H1 (cell line): ENCODE measurements at regions not wholly inside any gene's neighbourhood (a gene's known extent, or its start where the extent isn't known, plus 50 kb on each side); places are given as distances from the start of the nearest gene placed in this dataset.

Experiments
- CTCF ChIA-PET: fragments of 300-600 bp; sonication (Branson Sonifier 250); formaldehyde crosslinking; loops from one replicate; lab custom pipeline; 2021; ENCODE audit not compliant: partially characterized antibody; lab: Charles Lee
- POLR2A ChIA-PET: fragments of 300-600 bp; sonication (Branson Sonifier 250); formaldehyde crosslinking; loops from one replicate; lab custom pipeline; 2021; ENCODE audit warnings: inconsistent platforms; ENCODE audit not compliant: partially characterized antibody; lab: Charles Lee
- DNase-seq, 2 experiments: peaks; one replicate each; pipeline versions ENCODE4 v3.0.0 to v3.0.0-alpha.2; 2010 to 2022; ENCODE audit warnings: low spot score in 2 of 2, low read depth in 1 of 2, mixed read lengths in 1 of 2
- FAIRE-seq: peaks from 2 replicates; lab custom pipeline; 2011; peaks lifted over from hg19 to GRCh38; lab: Jason Lieb, UNC
- H2AFZ ChIP-seq: 2 replicates; pipeline ENCODE4 v1.8.1; 2012; ENCODE audit warnings: low read length, inconsistent platforms
- H2AK5ac ChIP-seq: 2 replicates; pipeline ENCODE4 v1.6.1; 2013; ENCODE audit warnings: low read depth, low read length
- H2BK120ac ChIP-seq: replicated peaks from 2 replicates; pipeline ENCODE3; 2013; ENCODE audit warnings: low read depth, low read length, inconsistent platforms
- H2BK12ac ChIP-seq: 2 replicates; pipeline ENCODE4 v1.6.1; 2013; ENCODE audit warnings: low read depth, low read length
- H2BK15ac ChIP-seq: 2 replicates; pipeline ENCODE4 v1.6.1; 2013; ENCODE audit warnings: low read length
- H2BK20ac ChIP-seq: 2 replicates; pipeline ENCODE4 v1.6.1; 2013; ENCODE audit warnings: low read length
- H2BK5ac ChIP-seq: 2 replicates; pipeline ENCODE4 v1.6.1; 2013; ENCODE audit warnings: low read depth, low read length
- H3K14ac ChIP-seq: 2 replicates; pipeline ENCODE4 v1.6.1; 2013; ENCODE audit warnings: inconsistent platforms; ENCODE audit not compliant: insufficient read length
- H3K18ac ChIP-seq: 2 replicates; pipeline ENCODE4 v1.6.1; 2013; ENCODE audit warnings: low read length; ENCODE audit errors: extremely low read depth
- H3K23ac ChIP-seq: 2 replicates; pipeline ENCODE4 v1.6.1; 2013; ENCODE audit warnings: inconsistent platforms; ENCODE audit not compliant: insufficient read length
- H3K23me2 ChIP-seq: 2 replicates; pipeline ENCODE4 v1.6.1; 2013; ENCODE audit warnings: low read depth, low read length
- H3K27ac ChIP-seq: 2 replicates; pipeline ENCODE4 v1.6.1; 2011; ENCODE audit warnings: low read depth, low read length, inconsistent platforms
- H3K27me3 ChIP-seq, 4 experiments: replicated peaks in 1 of 4; 1 replicate in 1 of 4; 2 replicates in 3 of 4; pipeline versions ENCODE4 v1.6.1 to v1.8.1; 2011 to 2013; ENCODE audit warnings: low read length in 3 of 4, mild to moderate bottlenecking in 3 of 4, inconsistent platforms in 2 of 4, mixed read lengths in 2 of 4, moderate library complexity in 1 of 4; ENCODE audit not compliant: control insufficient read depth in 3 of 4, insufficient read depth in 3 of 4; ENCODE audit errors: extremely low read depth in 1 of 4
- H3K36me3 ChIP-seq, 4 experiments: 2 replicates each; pipeline versions ENCODE4 v1.6.1 to v1.8.1; 2011 to 2013; ENCODE audit warnings: mild to moderate bottlenecking in 4 of 4, low read length in 3 of 4, moderate library complexity in 2 of 4, control low read depth in 1 of 4, inconsistent platforms in 1 of 4; ENCODE audit not compliant: insufficient read depth in 4 of 4, control insufficient read depth in 2 of 4
- H3K4ac ChIP-seq: replicated peaks from 2 replicates; pipeline ENCODE3; 2013; ENCODE audit warnings: low read length, low read depth, mixed read lengths, inconsistent platforms; ENCODE audit not compliant: insufficient read length
- H3K4me1 ChIP-seq, 4 experiments: replicated peaks in 1 of 4; 1 replicate in 1 of 4; 2 replicates in 3 of 4; pipeline versions ENCODE4 v1.6.1 to v1.8.1; 2011 to 2013; ENCODE audit warnings: low read length in 3 of 4, inconsistent platforms in 2 of 4, mixed read lengths in 1 of 4; ENCODE audit not compliant: insufficient read depth in 4 of 4, control insufficient read depth in 3 of 4
- H3K4me2 ChIP-seq, 2 experiments: 2 replicates each; pipeline versions ENCODE4 v1.6.1 to v1.8.1; 2011 to 2013; ENCODE audit warnings: low read depth in 2 of 2, low read length in 2 of 2, control low read depth in 1 of 2, inconsistent platforms in 1 of 2, mild to moderate bottlenecking in 1 of 2; ENCODE audit not compliant: insufficient read depth in 1 of 2
- H3K4me3 ChIP-seq, 4 experiments: fragments of 200-600, 300-600 bp in 1 of 4; sonication (generic), shearing (Covaris generic), sonication (Bioruptor Twin) in 1 of 4; 2 replicates each; pipeline versions ENCODE4 v1.5.1 to v1.8.1; 2011 to 2016; ENCODE audit warnings: low read length in 4 of 4, low read depth in 3 of 4, control low read depth in 2 of 4, inconsistent platforms in 2 of 4, mild to moderate bottlenecking in 2 of 4, mixed read lengths in 1 of 4, moderate library complexity in 1 of 4; ENCODE audit not compliant: insufficient read depth in 2 of 4; ENCODE audit errors: extremely low read depth in 1 of 4
- H3K56ac ChIP-seq: replicated peaks from 2 replicates; pipeline ENCODE3; 2013; ENCODE audit warnings: low read depth, mild to moderate bottlenecking, mixed read lengths, low read length, inconsistent platforms; ENCODE audit not compliant: insufficient read length
- H3K79me1 ChIP-seq: 2 replicates; pipeline ENCODE4 v1.6.1; 2013; ENCODE audit warnings: low read depth, low read length, control low read depth
- H3K79me2 ChIP-seq, 2 experiments: 2 replicates each; pipeline versions ENCODE4 v1.6.1 to v1.8.1; 2012 to 2013; ENCODE audit warnings: low read length in 2 of 2, mild to moderate bottlenecking in 2 of 2, inconsistent platforms in 1 of 2; ENCODE audit not compliant: insufficient read depth in 2 of 2, control insufficient read depth in 1 of 2
- H3K9ac ChIP-seq, 4 experiments: replicated peaks in 1 of 4; 1 replicate in 1 of 4; 2 replicates in 3 of 4; pipeline versions ENCODE4 v1.6.1 to v1.8.1; 2011 to 2013; ENCODE audit warnings: low read depth in 3 of 4, low read length in 3 of 4, control low read depth in 2 of 4, mild to moderate bottlenecking in 2 of 4, moderate library complexity in 2 of 4, inconsistent platforms in 1 of 4; ENCODE audit errors: extremely low read depth in 1 of 4
- H3K9me3 ChIP-seq, 2 experiments: 2 replicates each; pipeline versions ENCODE4 v1.6.1 to v1.8.1; 2012 to 2013; ENCODE audit warnings: mild to moderate bottlenecking in 2 of 2, moderate library complexity in 2 of 2, control low read depth in 1 of 2, inconsistent platforms in 1 of 2, low read depth in 1 of 2, low read length in 1 of 2, mixed read lengths in 1 of 2; ENCODE audit not compliant: insufficient read depth in 2 of 2
- H4K20me1 ChIP-seq, 2 experiments: replicated peaks in 1 of 2; 2 replicates each; pipeline versions ENCODE3 to v1.8.1; 2011 to 2013; ENCODE audit warnings: inconsistent platforms in 2 of 2, low read length in 2 of 2, mild to moderate bottlenecking in 1 of 2; ENCODE audit not compliant: insufficient read depth in 2 of 2, control insufficient read depth in 1 of 2
- H4K5ac ChIP-seq: 2 replicates; pipeline ENCODE4 v1.6.1; 2013; ENCODE audit warnings: low read length, low read depth, mixed read lengths, inconsistent platforms; ENCODE audit not compliant: insufficient read length
- H4K8ac ChIP-seq: 2 replicates; pipeline ENCODE4 v1.8.0; 2013; ENCODE audit warnings: mild to moderate bottlenecking, moderate library complexity, low read length, inconsistent platforms; ENCODE audit not compliant: insufficient read depth; ENCODE audit errors: extremely low read depth
- H4K91ac ChIP-seq: replicated peaks from 2 replicates; pipeline ENCODE3; 2013; ENCODE audit warnings: low read length, mixed read lengths, inconsistent platforms; ENCODE audit not compliant: insufficient read length
- CREB1 ChIP-seq: IDR thresholded peaks from 2 replicates; pipeline ENCODE4 v1.6.1; 2012; ENCODE audit warnings: inconsistent platforms
- JUND ChIP-seq: IDR thresholded peaks from 2 replicates; pipeline ENCODE4 v1.6.1; 2011; ENCODE audit warnings: mild to moderate bottlenecking, improper control_type of control experiment, low read length
- RFX5 ChIP-seq: IDR thresholded peaks from 2 replicates; pipeline ENCODE4 v1.6.1; 2011; ENCODE audit warnings: low read depth, low read length, improper control_type of control experiment, borderline replicate concordance
- SP2 ChIP-seq: IDR thresholded peaks from 2 replicates; pipeline ENCODE4 v1.6.1; 2012; ENCODE audit warnings: mild to moderate bottlenecking, low read length, inconsistent platforms
- TAF7 ChIP-seq: optimal IDR thresholded peaks from 2 replicates; pipeline ENCODE3; 2011; ENCODE audit warnings: low read depth, mild to moderate bottlenecking, inconsistent platforms, low read length, moderate library complexity, borderline replicate concordance
- TCF12 ChIP-seq: IDR thresholded peaks from 2 replicates; pipeline ENCODE4 v1.6.1; 2011; ENCODE audit warnings: low read depth, mild to moderate bottlenecking, low read length
- TF ChIP-seq, protein P1 (sequence below), 3 experiments: IDR thresholded peaks; 1 replicate in 2 of 3; 2 replicates in 1 of 3; pipeline versions ENCODE4 v1.5.1 to v1.6.1; 2011; ENCODE audit warnings: low read length in 3 of 3, mild to moderate bottlenecking in 3 of 3, inconsistent platforms in 2 of 3, low read depth in 1 of 3, moderate library complexity in 1 of 3; ENCODE audit not compliant: insufficient read depth in 1 of 3; ENCODE audit errors: control extremely low read depth in 1 of 3
- TF ChIP-seq, protein P2 (sequence below): IDR thresholded peaks from 2 replicates; pipeline ENCODE4 v1.6.1; 2012; ENCODE audit warnings: inconsistent platforms

DNA sequence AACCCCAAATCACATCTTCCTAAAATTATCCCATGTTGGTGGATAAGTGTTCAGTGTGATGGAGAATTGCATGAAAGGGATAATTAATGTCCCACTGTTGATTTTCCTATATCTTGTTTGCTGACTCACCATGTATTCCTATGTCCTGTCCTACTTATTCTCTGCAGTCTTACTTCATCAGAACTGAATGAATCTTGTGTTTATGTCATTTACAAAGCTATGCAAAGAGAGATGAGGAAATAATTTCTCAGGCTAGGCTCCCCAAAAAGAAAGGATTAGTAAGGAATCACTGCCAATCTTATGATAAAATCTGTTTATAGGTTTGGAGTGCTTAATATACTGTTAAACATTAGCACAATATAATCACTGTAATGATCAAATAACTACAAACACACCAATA lies 360.8 kb downstream of the CRPPA start:
- ChIA-PET POLR2A (no interaction called here), CTCF (interaction anchor here (0.7 to 0.8 kb wide), 2 partner anchors 9 to 11 kb away, joined by 4 read pairs; no protein-coding TSS in a partner anchor)
- no peak overlapping the region for H3K18ac ChIP-seq
- H3K79me2 ChIP-seq = no peaks in the 10 kb centered on the region
- H3K4ac ChIP-seq = no peak overlapping the region
- no peak overlapping the region for H3K4me2 ChIP-seq
- no peak overlapping the region for H3K4me3 ChIP-seq
- no peak overlapping the region for H3K27ac ChIP-seq
- no peak overlapping the region for H4K8ac ChIP-seq
- H3K4me1 ChIP-seq = no peaks in the 10 kb centered on the region; a peak in 1 of 7 replicates
- H3K23ac ChIP-seq = no peak overlapping the region
- H4K5ac ChIP-seq = no peak overlapping the region
- H3K14ac ChIP-seq = no peak overlapping the region
- no peaks in the 10 kb centered on the region for H3K79me1 ChIP-seq
- no peak overlapping the region for H3K9ac ChIP-seq
- no peaks in the 10 kb centered on the region for H3K27me3 ChIP-seq
- H2BK15ac ChIP-seq = no peak overlapping the region
- no peak overlapping the region for H2BK120ac ChIP-seq
- no peak overlapping the region for H2BK5ac ChIP-seq
- H4K91ac ChIP-seq = no peak overlapping the region
- H3K36me3 ChIP-seq = no peaks in the 10 kb centered on the region
- no peaks in the 10 kb centered on the region for H3K23me2 ChIP-seq
- no peak overlapping the region for H2BK12ac ChIP-seq
- TF ChIP-seq JUND = no peak
- TF ChIP-seq, protein P1, sequence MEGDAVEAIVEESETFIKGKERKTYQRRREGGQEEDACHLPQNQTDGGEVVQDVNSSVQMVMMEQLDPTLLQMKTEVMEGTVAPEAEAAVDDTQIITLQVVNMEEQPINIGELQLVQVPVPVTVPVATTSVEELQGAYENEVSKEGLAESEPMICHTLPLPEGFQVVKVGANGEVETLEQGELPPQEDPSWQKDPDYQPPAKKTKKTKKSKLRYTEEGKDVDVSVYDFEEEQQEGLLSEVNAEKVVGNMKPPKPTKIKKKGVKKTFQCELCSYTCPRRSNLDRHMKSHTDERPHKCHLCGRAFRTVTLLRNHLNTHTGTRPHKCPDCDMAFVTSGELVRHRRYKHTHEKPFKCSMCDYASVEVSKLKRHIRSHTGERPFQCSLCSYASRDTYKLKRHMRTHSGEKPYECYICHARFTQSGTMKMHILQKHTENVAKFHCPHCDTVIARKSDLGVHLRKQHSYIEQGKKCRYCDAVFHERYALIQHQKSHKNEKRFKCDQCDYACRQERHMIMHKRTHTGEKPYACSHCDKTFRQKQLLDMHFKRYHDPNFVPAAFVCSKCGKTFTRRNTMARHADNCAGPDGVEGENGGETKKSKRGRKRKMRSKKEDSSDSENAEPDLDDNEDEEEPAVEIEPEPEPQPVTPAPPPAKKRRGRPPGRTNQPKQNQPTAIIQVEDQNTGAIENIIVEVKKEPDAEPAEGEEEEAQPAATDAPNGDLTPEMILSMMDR (IDR thresholded peaks at IDR 0.05; ENCODE audit: control extremely low read depth in 1 of 3, insufficient read depth in 1 of 3, low read depth in 1 of 3, low read length in 3 of 3) = no peak
- no peak for TF ChIP-seq TAF7
- TF ChIP-seq CREB1 = no peak
- no peak for TF ChIP-seq RFX5
- TF ChIP-seq SP2 = no peak
- TF ChIP-seq, protein P2, sequence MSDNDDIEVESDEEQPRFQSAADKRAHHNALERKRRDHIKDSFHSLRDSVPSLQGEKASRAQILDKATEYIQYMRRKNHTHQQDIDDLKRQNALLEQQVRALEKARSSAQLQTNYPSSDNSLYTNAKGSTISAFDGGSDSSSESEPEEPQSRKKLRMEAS = no peak
- no peak for TF ChIP-seq TCF12
- H2AK5ac ChIP-seq = no peak overlapping the region
- H3K56ac ChIP-seq = no peak overlapping the region
- H2AFZ ChIP-seq = no peak overlapping the region
- DNase-seq (no peak), FAIRE-seq (no peak)
- no peaks in the 10 kb centered on the region for H4K20me1 ChIP-seq
- H3K9me3 ChIP-seq = no peaks in the 10 kb centered on the region
- no peak overlapping the region for H2BK20ac ChIP-seq
